HG03521 (cell line): ENCODE measurements at regions not wholly inside any gene's neighbourhood (a gene's known extent, or its start where the extent isn't known, plus 50 kb on each side); places are given as distances from the start of the nearest gene placed in this dataset.

Source experiments
- ATAC-seq: cut with Tn5 transposase; IDR thresholded peaks from one replicate; pipeline ENCODE4 v1.9.1; 2021; ENCODE audit warnings: mild to moderate bottlenecking, moderate library complexity; ENCODE audit not compliant: unreplicated experiment

- no peak for ATAC-seq
These were observed 131.7 kb upstream of the BTBD3 start for GRCh38 chr20:11785885-11786507.

- ATAC-seq: no peak
These were observed 127.6 kb upstream of the BTBD3 start for GRCh38 chr20:11790046-11790445.

GRCh38 chr20:11791316-11791715 is 126.4 kb upstream of the BTBD3 start:
- ATAC-seq: no peak

- no peak for ATAC-seq
These were observed 125.7 kb upstream of the BTBD3 start for GRCh38 chr20:11791835-11792567.

- ATAC-seq: no peak
These were observed 125.1 kb upstream of the BTBD3 start for GRCh38 chr20:11792568-11792953.

- ATAC-seq: no peak
These were observed 123.2 kb upstream of the BTBD3 start for GRCh38 chr20:11794525-11794924.

GRCh38 chr20:11795071-11795615 is 122.5 kb upstream of the BTBD3 start:
- ATAC-seq: no peak

GRCh38 chr20:11796026-11796425 is 121.7 kb upstream of the BTBD3 start:
- no peak for ATAC-seq

- no peak for ATAC-seq
These were observed 120.5 kb upstream of the BTBD3 start for GRCh38 chr20:11797156-11797555.

- no peak for ATAC-seq
These were observed 118.4 kb upstream of the BTBD3 start for GRCh38 chr20:11799281-11799684.

- no peak for ATAC-seq
These were observed 110.3 kb upstream of the BTBD3 start for GRCh38 chr20:11807054-11808048.

GRCh38 chr20:11808841-11809240 is 108.9 kb upstream of the BTBD3 start:
- ATAC-seq: no peak

GRCh38 chr20:11810311-11811083 is 107.2 kb upstream of the BTBD3 start:
- no peak for ATAC-seq

GRCh38 chr20:11813106-11813890 is 104.4 kb upstream of the BTBD3 start:
- ATAC-seq: no peak

- ATAC-seq: no peak
These were observed 103.4 kb upstream of the BTBD3 start for GRCh38 chr20:11814267-11814666.

- no peak for ATAC-seq
These were observed 96.9 kb upstream of the BTBD3 start for GRCh38 chr20:11820838-11821237.

- no peak for ATAC-seq
These were observed 95.2 kb upstream of the BTBD3 start for GRCh38 chr20:11822540-11822794.

- ATAC-seq: no peak
These were observed 91.4 kb upstream of the BTBD3 start for GRCh38 chr20:11826334-11826733.

GRCh38 chr20:11832397-11832796 is 85.3 kb upstream of the BTBD3 start:
- ATAC-seq: no peak

GRCh38 chr20:11832851-11833250 is 84.8 kb upstream of the BTBD3 start:
- ATAC-seq: no peak
